ENCODE measurements at regions not wholly inside any gene's neighbourhood (a gene's known extent, or its start where the extent isn't known, plus 50 kb on each side); places are given as distances from the start of the nearest gene placed in this dataset.

DNA sequence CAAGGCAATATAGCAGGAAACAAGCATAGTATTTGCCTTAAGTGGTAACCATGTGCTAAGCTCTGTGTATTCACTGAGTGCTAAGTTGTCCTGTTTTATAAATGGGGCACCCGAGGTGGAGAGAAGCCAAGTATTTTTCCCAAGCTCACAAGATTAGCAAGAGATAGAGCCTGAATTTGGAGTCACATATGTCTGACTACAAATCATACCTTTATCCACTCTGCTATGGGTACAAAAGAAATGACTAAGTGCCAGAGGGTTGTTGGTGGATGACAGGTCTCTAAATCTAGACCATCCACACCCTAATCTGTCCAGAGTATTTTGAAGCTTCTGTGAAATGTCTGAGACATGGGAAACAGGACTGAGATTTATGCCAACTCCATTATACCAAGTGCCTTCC, 182.1 kb upstream of the SEL1L start:
- WGBS (ENCODE audit: extremely low coverage, insufficient coverage, insufficient read length): no CpG with 5 or more reads among the region's 1 CpG
- Histone ChIP-seq H3K23ac (ENCODE audit: low read length) (no peak overlapping the region), H3K27ac (ENCODE audit: low read depth, low read length) (no peak overlapping the region), H3K79me1 (ENCODE audit: low read length) (peaks cover 3% of the 10 kb centered on the region), H3K9ac (ENCODE audit: low read length) (no peak overlapping the region), H3K9me3 (ENCODE audit: insufficient read depth, low read depth, low read length) (no peaks in the 10 kb centered on the region), H3K4me1 (ENCODE audit: control insufficient read depth in 1 of 2, insufficient read depth in 2 of 2, low read length in 2 of 2) (peaks cover 0 to 8% of the 10 kb centered on the region in 2 experiments), H3K4me2 (ENCODE audit: low read length) (no peak overlapping the region), H2BK12ac (ENCODE audit: low read length) (no peak overlapping the region), H2AFZ (ENCODE audit: insufficient read depth, low read length, poor library complexity) (no peak overlapping the region), H2BK5ac (ENCODE audit: low read depth, low read length, poor library complexity) (no peak overlapping the region), H3K36me3 (ENCODE audit: control insufficient read depth in 1 of 2, insufficient read depth in 2 of 2, low read length in 2 of 2) (no peaks in the 10 kb centered on the region), H3K79me2 (ENCODE audit: control insufficient read depth, insufficient read depth, low read length, poor library complexity) (peaks cover 2% of the 10 kb centered on the region), H2BK120ac (ENCODE audit: insufficient read depth, low read length, poor library complexity) (no peak overlapping the region), H3K4me3 (ENCODE audit: low read depth, low read length) (no peak overlapping the region), H3K14ac (ENCODE audit: low read length) (no peak overlapping the region), H3K27me3 (ENCODE audit: insufficient read depth, low read length) (no peaks in the 10 kb centered on the region), H2AK5ac (ENCODE audit: low read length) (no peak overlapping the region), H4K91ac (ENCODE audit: low read depth, low read length) (no peak overlapping the region), H3K4ac (ENCODE audit: low read depth, low read length) (no peak overlapping the region), H4K12ac (ENCODE audit: low read depth, low read length) (no peak overlapping the region), H3K18ac (ENCODE audit: low read length) (no peak overlapping the region), H4K8ac (ENCODE audit: low read depth, low read length) (no peak overlapping the region)
- no peak for DNase-seq

- WGBS (ENCODE audit: extremely low coverage, insufficient coverage, insufficient read length): no CpG with 5 or more reads among the region's 6 CpGs
- Histone ChIP-seq H3K23ac (ENCODE audit: low read length) (no peak overlapping the region), H2BK120ac (ENCODE audit: insufficient read depth, low read length, poor library complexity) (no peak overlapping the region), H2BK12ac (ENCODE audit: low read length) (no peak overlapping the region), H3K14ac (ENCODE audit: low read length) (no peak overlapping the region), H3K4me2 (ENCODE audit: low read length) (no peak overlapping the region), H3K4me3 (ENCODE audit: low read depth, low read length) (no peak overlapping the region), H3K4ac (ENCODE audit: low read depth, low read length) (no peak overlapping the region), H3K9ac (ENCODE audit: low read length) (no peak overlapping the region), H3K79me1 (ENCODE audit: low read length) (peaks cover 3% of the 10 kb centered on the region), H3K79me2 (ENCODE audit: control insufficient read depth, insufficient read depth, low read length, poor library complexity) (peaks cover 2% of the 10 kb centered on the region), H3K27ac (ENCODE audit: low read depth, low read length) (no peak overlapping the region), H2AFZ (ENCODE audit: insufficient read depth, low read length, poor library complexity) (no peak overlapping the region), H3K18ac (ENCODE audit: low read length) (no peak overlapping the region), H3K36me3 (ENCODE audit: control insufficient read depth in 1 of 2, insufficient read depth in 2 of 2, low read length in 2 of 2) (no peaks in the 10 kb centered on the region), H2AK5ac (ENCODE audit: low read length) (no peak overlapping the region), H3K4me1 (ENCODE audit: control insufficient read depth in 1 of 2, insufficient read depth in 2 of 2, low read length in 2 of 2) (peaks cover 0 to 10% of the 10 kb centered on the region in 2 experiments), H4K8ac (ENCODE audit: low read depth, low read length) (no peak overlapping the region), H2BK5ac (ENCODE audit: low read depth, low read length, poor library complexity) (no peak overlapping the region), H3K27me3 (ENCODE audit: insufficient read depth, low read length) (no peaks in the 10 kb centered on the region), H3K9me3 (ENCODE audit: insufficient read depth, low read depth, low read length) (no peaks in the 10 kb centered on the region), H4K12ac (ENCODE audit: low read depth, low read length) (no peak overlapping the region), H4K91ac (ENCODE audit: low read depth, low read length) (no peak overlapping the region)
- no peak for DNase-seq
Measured at GRCh38 chr14:81716953-81717352, 183.3 kb upstream of the SEL1L start.

DNA sequence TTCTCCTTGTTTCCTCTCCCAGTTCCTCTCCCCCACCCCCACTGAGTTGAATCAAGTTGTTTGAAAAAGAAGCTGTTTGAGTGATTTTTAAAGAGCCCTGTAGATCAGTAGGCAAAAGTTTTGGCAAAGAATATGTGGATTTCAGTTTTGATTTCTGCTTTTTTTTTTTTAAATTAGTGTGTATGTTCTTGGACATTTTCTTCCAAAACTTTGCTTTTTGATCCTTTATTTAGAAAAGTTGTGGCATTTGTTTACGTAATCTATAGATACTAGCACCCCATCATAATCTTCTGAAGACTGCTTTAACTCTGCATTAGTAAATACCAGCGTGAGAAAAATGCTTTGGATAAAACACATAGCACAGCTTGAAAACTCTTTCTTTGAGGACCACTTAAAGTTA, 190.3 kb upstream of the SEL1L start:
- no peak overlapping the region for H3K23ac ChIP-seq (ENCODE audit: low read length)
- no peak overlapping the region for H3K27ac ChIP-seq (ENCODE audit: low read depth, low read length)
- H3K14ac ChIP-seq (ENCODE audit: low read length): no peak overlapping the region
- H4K8ac ChIP-seq (ENCODE audit: low read depth, low read length): no peak overlapping the region
- H3K79me1 ChIP-seq (ENCODE audit: low read length): no peaks in the 10 kb centered on the region
- H2BK12ac ChIP-seq (ENCODE audit: low read length): no peak overlapping the region
- no peaks in the 10 kb centered on the region for H3K79me2 ChIP-seq (ENCODE audit: control insufficient read depth, insufficient read depth, low read length, poor library complexity)
- no peak overlapping the region for H2BK120ac ChIP-seq (ENCODE audit: insufficient read depth, low read length, poor library complexity)
- no peak overlapping the region for H3K18ac ChIP-seq (ENCODE audit: low read length)
- H2BK5ac ChIP-seq (ENCODE audit: low read depth, low read length, poor library complexity): no peak overlapping the region
- H3K4me2 ChIP-seq (ENCODE audit: low read length): no peak overlapping the region
- no peak for DNase-seq
- no peaks in the 10 kb centered on the region for H3K27me3 ChIP-seq (ENCODE audit: insufficient read depth, low read length)
- H2AK5ac ChIP-seq (ENCODE audit: low read length): no peak overlapping the region
- no peak overlapping the region for H3K4ac ChIP-seq (ENCODE audit: low read depth, low read length)
- no peak overlapping the region for H3K9ac ChIP-seq (ENCODE audit: low read length)
- H4K12ac ChIP-seq (ENCODE audit: low read depth, low read length): no peak overlapping the region
- no peaks in the 10 kb centered on the region for H3K36me3 ChIP-seq (ENCODE audit: control insufficient read depth in 1 of 2, insufficient read depth in 2 of 2, low read length in 2 of 2)
- no peaks in the 10 kb centered on the region for H3K9me3 ChIP-seq (ENCODE audit: insufficient read depth, low read depth, low read length)
- no peak overlapping the region for H2AFZ ChIP-seq (ENCODE audit: insufficient read depth, low read length, poor library complexity)
- H3K4me1 ChIP-seq (ENCODE audit: control insufficient read depth in 1 of 2, insufficient read depth in 2 of 2, low read length in 2 of 2): peaks cover 0 to 1% of the 10 kb centered on the region in 2 experiments
- no CpG with 5 or more reads among the region's 2 CpGs for WGBS (ENCODE audit: extremely low coverage, insufficient coverage, insufficient read length)
- no peak overlapping the region for H4K91ac ChIP-seq (ENCODE audit: low read depth, low read length)
- no peak overlapping the region for H3K4me3 ChIP-seq (ENCODE audit: low read depth, low read length)

- H4K8ac ChIP-seq (ENCODE audit: low read depth, low read length): no peak overlapping the region
- no peak overlapping the region for H3K9ac ChIP-seq (ENCODE audit: low read length)
- H2AK5ac ChIP-seq (ENCODE audit: low read length): no peak overlapping the region
- H4K91ac ChIP-seq (ENCODE audit: low read depth, low read length): no peak overlapping the region
- H3K79me1 ChIP-seq (ENCODE audit: low read length): no peaks in the 10 kb centered on the region
- no peaks in the 10 kb centered on the region for H3K27me3 ChIP-seq (ENCODE audit: insufficient read depth, low read length)
- H3K23ac ChIP-seq (ENCODE audit: low read length): no peak overlapping the region
- H3K4me3 ChIP-seq (ENCODE audit: low read depth, low read length): no peak overlapping the region
- no peak overlapping the region for H2BK12ac ChIP-seq (ENCODE audit: low read length)
- no peak overlapping the region for H3K27ac ChIP-seq (ENCODE audit: low read depth, low read length)
- H2BK5ac ChIP-seq (ENCODE audit: low read depth, low read length, poor library complexity): no peak overlapping the region
- no peaks in the 10 kb centered on the region for H3K9me3 ChIP-seq (ENCODE audit: insufficient read depth, low read depth, low read length)
- no peak overlapping the region for H2BK120ac ChIP-seq (ENCODE audit: insufficient read depth, low read length, poor library complexity)
- no peak overlapping the region for H3K14ac ChIP-seq (ENCODE audit: low read length)
- H3K4ac ChIP-seq (ENCODE audit: low read depth, low read length): no peak overlapping the region
- no peaks in the 10 kb centered on the region for H3K79me2 ChIP-seq (ENCODE audit: control insufficient read depth, insufficient read depth, low read length, poor library complexity)
- no peaks in the 10 kb centered on the region for H3K4me1 ChIP-seq (ENCODE audit: control insufficient read depth in 1 of 2, insufficient read depth in 2 of 2, low read length in 2 of 2)
- no peak overlapping the region for H3K4me2 ChIP-seq (ENCODE audit: low read length)
- no peak for DNase-seq
- H4K12ac ChIP-seq (ENCODE audit: low read depth, low read length): no peak overlapping the region
- WGBS (ENCODE audit: extremely low coverage, insufficient coverage, insufficient read length): no CpG with 5 or more reads among the region's 2 CpGs
- no peaks in the 10 kb centered on the region for H3K36me3 ChIP-seq (ENCODE audit: control insufficient read depth in 1 of 2, insufficient read depth in 2 of 2, low read length in 2 of 2)
- no peak overlapping the region for H3K18ac ChIP-seq (ENCODE audit: low read length)
- H2AFZ ChIP-seq (ENCODE audit: insufficient read depth, low read length, poor library complexity): no peak overlapping the region
Measured at GRCh38 chr14:81727218-81727617, 193.6 kb upstream of the SEL1L start.
